GM21526 (cell line): ENCODE measurements at regions not wholly inside any gene's neighbourhood (a gene's known extent, or its start where the extent isn't known, plus 50 kb on each side); places are given as distances from the start of the nearest gene placed in this dataset.
"Not testable (repeated sequence)": the region's sequence is repeated elsewhere in the genome, so short reads cannot be mapped to it uniquely, and the experiment has no call there.

ENCODE experiments used
- ATAC-seq: cut with Tn5 transposase; IDR thresholded peaks from one replicate; pipeline ENCODE4 v1.9.1; 2021; ENCODE audit warnings: moderate library complexity; ENCODE audit not compliant: unreplicated experiment, low FRiP score

GRCh38 chr13:76243120-76243519, 607.0 kb downstream of the LMO7 start:
- not testable (repeated sequence) for ATAC-seq

DNA sequence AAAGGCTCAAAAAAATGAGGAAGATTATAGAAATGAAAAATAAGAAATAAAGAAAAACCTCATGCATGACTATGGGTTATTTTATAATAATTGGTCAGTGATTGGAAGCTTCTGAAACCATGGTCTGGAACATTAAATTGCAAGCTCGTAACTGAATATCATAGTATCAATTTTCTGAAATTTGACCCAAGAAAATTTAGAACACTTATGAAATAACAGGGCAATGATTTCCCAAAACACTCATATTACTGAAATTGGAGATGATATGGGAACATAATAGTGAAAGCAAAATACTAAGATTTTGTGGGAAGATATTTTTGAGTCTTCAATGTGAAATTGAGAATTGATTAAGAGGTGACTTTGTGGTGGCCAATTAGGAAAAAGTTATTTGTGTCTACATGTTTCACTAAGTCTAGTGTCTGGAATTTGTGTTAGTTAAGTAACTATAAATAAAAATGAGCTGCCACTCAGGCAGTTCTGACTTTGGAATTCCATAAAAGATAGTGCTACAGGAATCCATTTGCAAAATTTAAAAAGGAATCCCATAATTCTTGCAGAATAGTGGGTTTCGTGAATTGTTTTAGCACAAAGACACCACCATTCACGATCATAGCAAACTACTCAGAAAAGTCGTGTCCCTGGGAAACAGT, 603.0 kb downstream of the LMO7 start:
- no peak for ATAC-seq

DNA sequence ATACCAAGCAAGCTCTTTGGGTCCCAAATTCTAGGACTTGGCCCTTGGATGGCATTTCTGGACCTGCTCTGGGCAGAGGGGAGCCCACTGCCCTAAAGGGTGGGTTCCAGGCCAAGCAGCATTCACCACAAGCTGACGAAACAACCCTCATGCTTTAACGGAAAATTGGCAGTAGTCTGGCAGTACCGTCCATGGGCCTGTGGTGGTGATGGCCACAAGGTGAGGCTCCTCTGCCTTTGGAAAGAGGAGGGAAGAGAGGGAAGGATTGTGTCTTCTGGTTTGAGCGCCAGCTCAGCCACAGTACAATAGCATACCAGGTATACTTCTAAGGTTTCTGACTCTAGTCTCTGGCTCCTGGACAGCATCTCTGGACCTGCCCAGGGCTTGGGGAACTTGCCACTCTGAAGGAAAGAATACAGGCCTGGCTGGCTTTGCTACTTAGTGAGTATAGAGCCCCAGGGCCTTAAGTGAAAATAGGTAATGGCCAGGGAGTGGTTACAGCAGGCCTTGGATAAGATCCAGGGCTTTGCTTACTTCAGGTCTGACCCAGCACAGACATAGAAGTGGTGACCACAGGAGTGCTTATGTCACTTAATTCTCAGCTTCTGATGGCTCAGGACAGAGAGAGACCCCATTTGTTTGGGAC, 595.5 kb downstream of the LMO7 start:
- ATAC-seq, result no peak

DNA sequence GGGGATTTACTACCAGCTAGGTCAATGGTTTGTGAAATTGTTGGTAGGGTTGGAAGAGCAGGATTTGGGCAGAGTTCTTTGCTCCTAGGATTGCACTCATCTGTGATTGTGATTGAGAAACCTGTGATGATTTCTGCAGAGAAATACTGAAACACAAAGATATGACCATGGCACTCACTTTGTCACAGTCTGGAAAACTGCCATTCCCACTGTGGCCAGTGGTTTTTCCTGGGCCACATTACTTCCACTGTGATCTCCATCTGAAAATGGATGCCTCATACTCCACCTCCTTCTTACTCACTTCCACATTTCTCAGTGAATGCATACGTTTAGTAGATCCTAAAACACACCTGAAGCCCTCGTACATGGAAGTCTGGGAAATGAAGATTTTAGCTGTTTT, 593.2 kb downstream of the LMO7 start:
- ATAC-seq, result no peak

DNA sequence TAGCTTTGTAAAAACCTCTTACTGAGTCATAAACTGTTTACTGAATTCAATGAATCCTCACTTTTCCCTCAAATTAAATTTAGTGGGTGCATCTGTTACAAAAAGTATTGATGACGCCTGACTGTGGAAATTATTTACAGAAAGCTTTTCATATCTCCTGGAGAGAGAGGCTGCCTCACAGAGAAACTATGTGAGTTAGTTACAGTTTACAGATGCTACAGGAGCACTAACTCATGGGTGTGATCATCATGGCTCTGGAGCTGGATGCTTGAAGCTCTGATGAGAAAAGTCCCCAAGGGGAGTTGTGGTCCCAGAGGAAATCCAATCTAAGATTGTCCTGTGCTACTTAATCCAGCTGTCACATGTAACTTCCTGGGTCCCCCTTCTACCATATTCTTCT, 590.8 kb downstream of the LMO7 start:
- no peak for ATAC-seq

- ATAC-seq, result no peak
Measured at GRCh38 chr13:76225815-76226489, 589.8 kb downstream of the LMO7 start.

GRCh38 chr13:76223999-76224398, 587.9 kb downstream of the LMO7 start:
- ATAC-seq, result no peak

- ATAC-seq, result no peak
Measured at GRCh38 chr13:76223565-76223964, 587.4 kb downstream of the LMO7 start.

DNA sequence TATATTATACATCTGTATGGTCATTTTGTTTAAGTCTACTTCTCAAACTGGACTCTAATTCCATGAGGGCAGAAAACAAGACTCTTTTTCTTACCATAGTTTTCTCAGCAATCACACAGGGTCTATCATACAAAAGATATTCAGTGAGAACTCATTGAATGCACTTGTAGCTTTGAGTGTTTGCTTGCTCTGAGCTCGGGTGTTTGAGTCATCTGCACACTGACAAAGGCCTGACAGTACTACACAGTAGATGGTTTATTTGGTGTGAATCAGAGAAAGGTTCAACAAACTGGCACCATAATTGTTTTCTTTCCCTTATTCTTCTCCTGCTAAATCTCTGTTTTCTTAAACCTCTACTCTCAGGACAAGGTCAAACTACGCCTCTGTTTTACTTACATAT, 586.4 kb downstream of the LMO7 start:
- no peak for ATAC-seq

- no peak for ATAC-seq
Measured at GRCh38 chr13:76216729-76217128, 580.6 kb downstream of the LMO7 start.

- no peak for ATAC-seq
Measured at GRCh38 chr13:76214001-76214400, 577.9 kb downstream of the LMO7 start.

DNA sequence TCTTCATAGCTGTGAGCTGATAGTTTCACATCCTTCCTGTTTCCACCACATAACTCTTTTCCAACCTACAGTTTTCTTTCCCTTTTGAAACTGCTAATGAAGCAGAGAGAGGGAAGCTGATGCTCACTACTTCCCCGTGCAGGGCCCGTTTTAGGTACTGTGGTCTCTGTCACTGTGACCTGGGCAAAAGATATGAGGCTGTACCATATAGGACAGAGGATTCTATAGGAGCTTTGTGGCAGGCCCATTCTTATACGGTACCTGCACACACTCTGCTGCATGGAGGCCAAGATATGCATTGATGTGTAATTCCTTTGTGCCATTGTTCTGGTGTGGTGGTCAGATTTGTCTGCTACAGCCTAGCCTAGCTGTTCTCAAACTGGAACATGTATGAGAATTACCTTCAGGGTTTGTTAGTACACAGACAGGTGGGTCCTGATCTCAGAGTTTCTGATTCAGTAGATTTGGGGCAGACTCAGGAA, 577.3 kb downstream of the LMO7 start:
- no peak for ATAC-seq

GRCh38 chr13:76210262-76210661, 574.1 kb downstream of the LMO7 start:
- ATAC-seq, result no peak

GRCh38 chr13:76198568-76199163, 562.5 kb downstream of the LMO7 start:
- ATAC-seq, result no peak

GRCh38 chr13:76189882-76190519, 553.9 kb downstream of the LMO7 start:
- ATAC-seq, result no peak

GRCh38 chr13:76175961-76176725, 540.0 kb downstream of the LMO7 start:
- ATAC-seq, result no peak

- ATAC-seq, result no peak
Measured at GRCh38 chr13:76168661-76169060, 532.5 kb downstream of the LMO7 start.

DNA sequence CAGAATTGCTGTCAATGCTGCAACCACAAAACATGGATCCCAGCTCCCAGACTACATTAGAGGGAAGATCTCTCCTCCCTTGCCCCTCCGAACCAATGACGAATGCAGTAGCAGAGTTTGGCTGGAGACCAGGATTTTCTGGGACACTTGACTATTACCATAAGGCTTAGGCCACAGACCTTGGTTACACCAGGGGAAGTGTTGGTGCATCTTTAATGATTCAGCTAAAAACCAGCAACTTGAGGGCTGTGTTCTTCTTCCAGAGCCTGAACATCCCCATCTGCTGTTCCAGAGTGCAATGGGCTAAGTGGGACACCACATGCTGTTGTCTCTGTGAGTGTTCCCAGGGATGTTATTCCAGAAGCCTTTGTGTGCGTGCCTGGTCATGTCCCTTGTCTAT, 528.2 kb downstream of the LMO7 start:
- no peak for ATAC-seq

- no peak for ATAC-seq
Measured at GRCh38 chr13:76163761-76164160, 527.6 kb downstream of the LMO7 start.
